HG03108 (cell line): ENCODE measurements at regions not wholly inside any gene's neighbourhood (a gene's known extent, or its start where the extent isn't known, plus 50 kb on each side); places are given as distances from the start of the nearest gene placed in this dataset.

Source experiments
- ATAC-seq: cut with Tn5 transposase; IDR thresholded peaks from one replicate; pipeline ENCODE4 v1.9.1; 2021; ENCODE audit warnings: moderate library complexity; ENCODE audit not compliant: unreplicated experiment

- no peak for ATAC-seq
Measured at GRCh38 chr13:58032676-58033460, 401.3 kb downstream of the PCDH17 start.

GRCh38 chr13:58043971-58044370, 412.4 kb downstream of the PCDH17 start:
- no peak for ATAC-seq

- no peak for ATAC-seq
Measured at GRCh38 chr13:58048670-58049069, 417.1 kb downstream of the PCDH17 start.

- no peak for ATAC-seq
Measured at GRCh38 chr13:58051396-58051795, 419.9 kb downstream of the PCDH17 start.

GRCh38 chr13:58051807-58052375, 420.3 kb downstream of the PCDH17 start:
- ATAC-seq, result no peak

GRCh38 chr13:58056426-58056825, 424.9 kb downstream of the PCDH17 start:
- no peak for ATAC-seq

- ATAC-seq, result no peak
Measured at GRCh38 chr13:58059624-58060023, 428.1 kb downstream of the PCDH17 start.

- ATAC-seq, result no peak
Measured at GRCh38 chr13:58080806-58081205, 449.3 kb downstream of the PCDH17 start.

GRCh38 chr13:58081301-58081820, 449.8 kb downstream of the PCDH17 start:
- no peak for ATAC-seq

GRCh38 chr13:58083064-58083463, 451.5 kb downstream of the PCDH17 start:
- no peak for ATAC-seq

GRCh38 chr13:58085274-58085673, 453.7 kb downstream of the PCDH17 start:
- no peak for ATAC-seq

GRCh38 chr13:58085819-58086218, 454.3 kb downstream of the PCDH17 start:
- no peak for ATAC-seq

GRCh38 chr13:58087566-58087965, 456.0 kb downstream of the PCDH17 start:
- no peak for ATAC-seq

GRCh38 chr13:58093394-58093793, 461.9 kb downstream of the PCDH17 start:
- ATAC-seq, result no peak

GRCh38 chr13:58097831-58098230, 466.3 kb downstream of the PCDH17 start:
- no peak for ATAC-seq

GRCh38 chr13:58119351-58119750, 487.8 kb downstream of the PCDH17 start:
- ATAC-seq, result no peak

GRCh38 chr13:58119804-58120203, 488.3 kb downstream of the PCDH17 start:
- no peak for ATAC-seq

- no peak for ATAC-seq
Measured at GRCh38 chr13:58126496-58126895, 495.0 kb downstream of the PCDH17 start.

- no peak for ATAC-seq
Measured at GRCh38 chr13:58134012-58134411, 502.5 kb downstream of the PCDH17 start.

GRCh38 chr13:58134525-58134924, 503.0 kb downstream of the PCDH17 start:
- ATAC-seq, result no peak

- ATAC-seq, result no peak
Measured at GRCh38 chr13:58142952-58143351, 511.4 kb downstream of the PCDH17 start.

- no peak for ATAC-seq
Measured at GRCh38 chr13:58144616-58145015, 513.1 kb downstream of the PCDH17 start.
